ENCODE measurements at regions not wholly inside any gene's neighbourhood (a gene's known extent, or its start where the extent isn't known, plus 50 kb on each side); places are given as distances from the start of the nearest gene placed in this dataset.
A peak's percentile ranks its signal among the peaks of the same experiment; 100 is the strongest.

GRCh38 chr5:158288272-158288657 is 429.3 kb upstream of the CLINT1 start:
- intact Hi-C loops (cut with DNase I) = no loop called here
- Histone ChIP-seq H3K27ac (replicated peaks in 1 of 4) (no peak overlapping the region), H3K4me3 (no peak overlapping the region), H3K36me3 (no peaks in the 10 kb centered on the region), H3K9me3 (peaks cover 0 to 2% (median under 1%) of the 10 kb centered on the region in 4 donors), H3K27me3 (no peaks in the 10 kb centered on the region), H3K4me1 (peaks cover 0 to 14% (median 12%) of the 10 kb centered on the region in 4 donors)
- 93% methylated on average over 1 of the region's 1 CpG for WGBS
- TF ChIP-seq POLR2AphosphoS5 (IDR thresholded peaks at IDR 0.05) (no peak), EP300 (IDR thresholded peaks at IDR 0.05) (no peak), CTCF (IDR thresholded peaks at IDR 0.05) (no peak), POLR2A (IDR thresholded peaks at IDR 0.05; ENCODE audit: low read depth) (no peak)
- peak; percentile 57 for DNase-seq (ENCODE audit: extremely low spot score)

DNA sequence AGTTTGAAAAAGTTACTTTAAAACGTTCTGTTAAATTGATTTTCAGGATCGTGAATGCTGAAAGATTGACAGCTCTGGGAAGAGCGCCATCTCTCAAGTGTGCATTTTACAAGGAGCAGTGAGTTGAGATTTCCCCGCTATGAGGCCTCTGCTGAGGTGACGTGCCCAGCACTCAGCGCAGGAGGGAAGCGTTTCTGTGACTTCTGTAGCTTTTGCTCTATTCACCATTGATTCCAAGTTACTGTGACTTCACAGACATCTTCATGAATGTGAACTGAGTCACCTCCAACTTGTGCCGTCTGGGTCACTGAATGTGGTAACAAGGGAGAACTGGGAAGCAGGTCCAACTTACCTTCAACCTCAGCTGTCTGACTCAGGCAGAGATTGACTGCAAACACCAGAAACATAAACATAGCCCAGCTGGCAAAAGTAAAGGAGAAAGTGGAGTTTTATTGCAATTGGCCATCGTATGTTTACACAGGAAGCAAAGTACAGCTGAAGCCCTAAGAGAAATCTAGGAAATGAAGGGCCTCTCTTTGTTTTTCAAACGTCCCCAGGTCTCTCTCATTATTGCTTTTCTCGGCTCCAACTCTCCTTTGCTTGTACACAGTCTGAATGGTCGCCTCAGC is 428.8 kb upstream of the CLINT1 start:
- DNase-seq (ENCODE audit: extremely low spot score) = peak; percentile 92
- intact Hi-C loops (cut with DNase I) = no loop called here
- TF ChIP-seq POLR2AphosphoS5 (IDR thresholded peaks at IDR 0.05) (peak in 1 of 2 donors; percentile 31), EP300 (IDR thresholded peaks at IDR 0.05) (no peak)
- peaks cover 0 to 14% (median 12%) of the 10 kb centered on the region in 4 donors for H3K4me1 ChIP-seq
- H3K36me3 ChIP-seq = no peaks in the 10 kb centered on the region
- WGBS = 51% methylated on average over 12 of the region's 12 CpGs
- H3K27ac ChIP-seq (replicated peaks in 1 of 4) = no peak overlapping the region
- H3K27me3 ChIP-seq = no peaks in the 10 kb centered on the region
- no peak overlapping the region for H3K4me3 ChIP-seq
- no peaks in the 10 kb centered on the region for H3K9me3 ChIP-seq

- peak; percentile 34 for DNase-seq (ENCODE audit: extremely low spot score)
- 82% methylated on average over 1 of the region's 1 CpG for WGBS
- H3K36me3 ChIP-seq = no peaks in the 10 kb centered on the region
- TF ChIP-seq POLR2AphosphoS5 (IDR thresholded peaks at IDR 0.05) (no peak), POLR2A (IDR thresholded peaks at IDR 0.05; ENCODE audit: low read depth) (no peak), EP300 (IDR thresholded peaks at IDR 0.05) (no peak), CTCF (IDR thresholded peaks at IDR 0.05) (no peak)
- H3K9me3 ChIP-seq = no peaks in the 10 kb centered on the region
- H3K4me3 ChIP-seq = no peak overlapping the region
- H3K27me3 ChIP-seq = no peaks in the 10 kb centered on the region
- H3K27ac ChIP-seq (replicated peaks in 1 of 4) = no peak overlapping the region
- intact Hi-C loops (cut with DNase I) = no loop called here
- peaks cover 0 to 14% (median 12%) of the 10 kb centered on the region in 4 donors for H3K4me1 ChIP-seq
Observed at GRCh38 chr5:158286827-158287226, 427.9 kb upstream of the CLINT1 start.

GRCh38 chr5:158285698-158286097 is 426.8 kb upstream of the CLINT1 start:
- intact Hi-C loops (cut with DNase I) = no loop called here
- Histone ChIP-seq H3K27me3 (no peaks in the 10 kb centered on the region), H3K27ac (replicated peaks in 1 of 4) (no peak overlapping the region), H3K4me3 (no peak overlapping the region), H3K9me3 (no peaks in the 10 kb centered on the region), H3K36me3 (no peaks in the 10 kb centered on the region), H3K4me1 (peaks cover 0 to 14% (median 12%) of the 10 kb centered on the region in 4 donors)
- no peak for TF ChIP-seq POLR2AphosphoS5 (IDR thresholded peaks at IDR 0.05)
- TF ChIP-seq CTCF (IDR thresholded peaks at IDR 0.05) = no peak
- TF ChIP-seq EP300 (IDR thresholded peaks at IDR 0.05) = no peak
- TF ChIP-seq POLR2A (IDR thresholded peaks at IDR 0.05; ENCODE audit: low read depth) = no peak
- 100% methylated on average over 6 of the region's 6 CpGs for WGBS
- peak; percentile 68 for DNase-seq (ENCODE audit: extremely low spot score)

GRCh38 chr5:158284242-158284641 is 425.3 kb upstream of the CLINT1 start:
- peaks cover 0 to 14% (median 12%) of the 10 kb centered on the region in 4 donors for H3K4me1 ChIP-seq
- TF ChIP-seq EP300 (IDR thresholded peaks at IDR 0.05) (no peak), POLR2AphosphoS5 (IDR thresholded peaks at IDR 0.05) (no peak), CTCF (IDR thresholded peaks at IDR 0.05) (no peak), POLR2A (IDR thresholded peaks at IDR 0.05; ENCODE audit: low read depth) (no peak)
- H3K36me3 ChIP-seq = no peaks in the 10 kb centered on the region
- intact Hi-C loops (cut with DNase I) = no loop called here
- H3K4me3 ChIP-seq = no peak overlapping the region
- no peaks in the 10 kb centered on the region for H3K9me3 ChIP-seq
- WGBS = 84% methylated on average over 2 of the region's 2 CpGs
- no peak overlapping the region for H3K27ac ChIP-seq (replicated peaks in 1 of 4)
- no peaks in the 10 kb centered on the region for H3K27me3 ChIP-seq
- peak; percentile 66 for DNase-seq (ENCODE audit: extremely low spot score)

All from esophagus muscularis mucosa (tissue), 4 donors.